Astrocyte of the cerebellum (primary cell): ENCODE measurements at regions not wholly inside any gene's neighbourhood (a gene's known extent, or its start where the extent isn't known, plus 50 kb on each side); places are given as distances from the start of the nearest gene placed in this dataset.
"Not testable (repeated sequence)": the region's sequence is repeated elsewhere in the genome, so short reads cannot be mapped to it uniquely, and the experiment has no call there.

ENCODE experiments used
- DNase-seq: peaks from one replicate; pipeline ENCODE4 v3.0.0-alpha.2; 2011; ENCODE audit warnings: low read depth
- H3K4me3 ChIP-seq: 2 replicates; pipeline ENCODE4 v1.5.1; 2011; ENCODE audit warnings: mild to moderate bottlenecking, low read depth, low read length, moderate library complexity
- CTCF ChIP-seq: IDR thresholded peaks from 2 replicates; pipeline ENCODE4 v1.5.1; 2012; ENCODE audit warnings: low read length, low read depth, moderate library complexity, mild to moderate bottlenecking; ENCODE audit errors: missing control alignments
- in situ Hi-C: cut with HindIII; loops from 2 replicates; pipeline ENCODE4 v1.10.0; 2017; ENCODE audit warnings: low sequenced_read_pairs

- in situ Hi-C loops: no loop called here
- no peak overlapping the region for H3K4me3 ChIP-seq
- DNase-seq: no peak
- no peak for TF ChIP-seq CTCF
Measured at GRCh38 chr22:46031066-46031465, 54.1 kb upstream of the WNT7B start.

- in situ Hi-C loops: no loop called here
- DNase-seq: no peak
- H3K4me3 ChIP-seq: no peak overlapping the region
- no peak for TF ChIP-seq CTCF
Measured at GRCh38 chr22:46031557-46031956, 54.6 kb upstream of the WNT7B start.

GRCh38 chr22:46031965-46032851 lies 55.2 kb upstream of the WNT7B start:
- no peak for TF ChIP-seq CTCF
- H3K4me3 ChIP-seq: no peak overlapping the region
- in situ Hi-C loops: no loop called here
- no peak for DNase-seq

GRCh38 chr22:46033256-46034200 lies 56.6 kb upstream of the WNT7B start:
- TF ChIP-seq CTCF: no peak
- in situ Hi-C loops: no loop called here
- DNase-seq: no peak
- no peak overlapping the region for H3K4me3 ChIP-seq

- H3K4me3 ChIP-seq, in situ Hi-C loops, DNase-seq: not testable (repeated sequence)
Measured at GRCh38 chr22:46034480-46034879, 57.5 kb upstream of the WNT7B start.

GRCh38 chr22:46035380-46035741 lies 58.4 kb upstream of the WNT7B start:
- DNase-seq: no peak
- in situ Hi-C loops: no loop called here
- TF ChIP-seq CTCF: no peak
- peak overlapping the region; percentile 42 for H3K4me3 ChIP-seq
